Fibroblast of lung (primary cell): ENCODE measurements at regions not wholly inside any gene's neighbourhood (a gene's known extent, or its start where the extent isn't known, plus 50 kb on each side); places are given as distances from the start of the nearest gene placed in this dataset.
A peak's percentile ranks its signal among the peaks of the same experiment; 100 is the strongest.

Source experiments
- DNase-seq, 2 donors: peaks; one replicate each; pipeline versions ENCODE4 v3.0.0 to v3.0.0-alpha.2; 2010; ENCODE audit warnings: low read depth in 2 of 2
- H2AFZ ChIP-seq: 2 replicates; pipeline ENCODE4 v1.5.1; 2012; ENCODE audit warnings: low read length, control low read depth, inconsistent platforms
- H3K27ac ChIP-seq: 2 replicates; pipeline ENCODE4 v1.5.1; 2011; ENCODE audit warnings: low read length, control low read depth; ENCODE audit not compliant: insufficient read depth
- H3K27me3 ChIP-seq: 2 replicates; pipeline ENCODE4 v1.5.1; 2011; ENCODE audit warnings: mild to moderate bottlenecking, low read length; ENCODE audit not compliant: control insufficient read depth, insufficient read depth
- H3K36me3 ChIP-seq: 2 replicates; pipeline ENCODE4 v1.5.1; 2011; ENCODE audit warnings: low read length; ENCODE audit not compliant: control insufficient read depth, insufficient read depth
- H3K4me1 ChIP-seq: 2 replicates; pipeline ENCODE4 v1.5.1; 2011; ENCODE audit warnings: low read length; ENCODE audit not compliant: control insufficient read depth, insufficient read depth; ENCODE audit errors: extremely low read depth
- H3K4me2 ChIP-seq: 2 replicates; pipeline ENCODE4 v1.5.1; 2011; ENCODE audit warnings: low read length, control low read depth; ENCODE audit not compliant: insufficient read depth; ENCODE audit errors: extremely low read depth
- H3K4me3 ChIP-seq, 4 experiments: fragments of 200-600 bp in 1 of 4; sonication (generic) in 1 of 4; replicated peaks in 1 of 4; 2 replicates each; pipeline ENCODE4 v1.5.1; 2011 to 2016; ENCODE audit warnings: low read length in 4 of 4, low read depth in 3 of 4, mild to moderate bottlenecking in 3 of 4, control low read depth in 2 of 4, inconsistent platforms in 1 of 4, mixed read lengths in 1 of 4; ENCODE audit not compliant: insufficient read depth in 1 of 4; ENCODE audit errors: control extremely low read depth in 1 of 4
- H3K79me2 ChIP-seq: 2 replicates; pipeline ENCODE4 v1.5.1; 2012; ENCODE audit warnings: mild to moderate bottlenecking, low read length, inconsistent platforms; ENCODE audit not compliant: control insufficient read depth, insufficient read depth
- H3K9ac ChIP-seq: 2 replicates; pipeline ENCODE4 v1.5.1; 2011; ENCODE audit warnings: mild to moderate bottlenecking, low read length, control low read depth; ENCODE audit not compliant: insufficient read depth
- H3K9me3 ChIP-seq: 2 replicates; pipeline ENCODE4 v1.5.1; 2012; ENCODE audit warnings: low read depth, low read length; ENCODE audit not compliant: control insufficient read depth, insufficient read depth
- H4K20me1 ChIP-seq: 2 replicates; pipeline ENCODE4 v1.5.1; 2011; ENCODE audit warnings: low read length; ENCODE audit not compliant: control insufficient read depth, insufficient read depth; ENCODE audit errors: extremely low read depth
- EZH2 ChIP-seq: IDR thresholded peaks from 2 replicates; pipeline ENCODE4 v1.5.1; 2012; ENCODE audit warnings: low read length, control low read depth, mild to moderate bottlenecking; ENCODE audit errors: missing control alignments
- TF ChIP-seq, protein P1 (sequence below), 2 donors: IDR thresholded peaks in 1 of 2; conservative IDR thresholded peaks in 1 of 2; 1 replicate in 1 of 2; 2 replicates in 1 of 2; pipeline ENCODE4 v1.5.1; 2011 to 2012; ENCODE audit warnings: low read length in 2 of 2, control low read depth in 1 of 2, inconsistent platforms in 1 of 2, low read depth in 1 of 2, mild to moderate bottlenecking in 1 of 2

DNA sequence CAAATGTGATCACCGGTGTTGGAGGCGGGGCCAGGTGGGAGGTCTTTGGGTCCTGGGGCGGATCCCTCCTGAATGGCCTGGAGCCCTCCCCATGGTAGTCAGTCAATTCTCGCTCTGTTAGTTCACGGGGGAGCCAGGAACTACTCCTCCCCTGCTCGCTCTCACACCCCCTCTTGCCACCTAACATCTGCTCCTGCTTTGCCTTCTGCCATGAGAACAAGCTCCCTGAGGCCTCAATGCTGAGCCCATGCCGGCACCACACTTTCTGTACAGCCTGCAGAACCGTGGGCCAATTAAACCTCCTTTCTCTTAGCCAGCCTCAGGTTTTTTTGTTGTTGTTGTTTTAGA is 135.7 kb downstream of the SHANK2 start:
- H3K36me3 ChIP-seq: no peaks in the 10 kb centered on the region

DNA sequence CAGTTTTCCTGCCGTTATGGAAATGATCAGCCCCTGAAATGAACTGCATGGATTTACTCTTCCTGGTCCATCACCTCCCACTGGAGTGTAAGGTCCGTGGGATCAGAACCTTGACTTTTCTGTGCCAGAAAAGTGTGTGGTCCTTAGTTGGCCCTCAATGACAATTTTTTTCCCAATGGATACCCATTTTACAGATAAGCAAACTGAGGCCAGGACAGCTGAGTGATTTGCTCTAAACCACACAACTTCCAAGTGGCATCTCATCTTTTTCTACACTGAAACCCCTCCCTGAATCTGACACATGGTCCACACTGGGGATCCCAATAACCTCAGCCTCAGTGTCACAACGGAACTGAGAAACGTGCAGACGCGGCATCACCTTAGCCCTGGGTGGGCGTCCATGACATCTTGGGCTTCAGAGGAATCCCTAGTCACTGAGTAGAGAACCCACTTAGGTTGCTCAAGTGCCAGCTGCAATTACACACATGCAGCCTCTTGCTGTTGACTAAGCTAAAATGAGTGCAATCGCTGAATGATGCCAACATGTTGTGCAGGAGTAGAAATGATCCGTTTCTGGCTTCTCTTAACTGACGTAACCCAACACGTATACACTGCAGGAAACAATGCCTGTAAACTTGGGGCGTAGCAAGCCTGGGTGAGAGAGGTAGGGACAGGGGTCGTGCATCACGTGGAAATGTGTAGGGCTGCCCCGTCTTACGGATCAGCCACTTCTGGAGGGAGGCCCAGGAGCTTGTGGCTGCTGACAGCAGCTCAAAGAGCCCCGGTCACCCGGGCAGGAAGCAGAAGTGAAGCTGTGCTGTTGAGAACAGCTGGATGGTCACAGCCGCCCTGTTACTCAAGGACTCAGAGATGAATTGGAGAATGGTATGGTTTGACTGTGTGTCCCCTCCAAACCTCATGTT is 136.3 kb downstream of the SHANK2 start:
- Histone ChIP-seq H3K4me1 (no peaks in the 10 kb centered on the region), H3K36me3 (no peaks in the 10 kb centered on the region), H3K79me2 (no peaks in the 10 kb centered on the region), H3K4me3 (no peak overlapping the region), H4K20me1 (no peaks in the 10 kb centered on the region), H3K27me3 (no peaks in the 10 kb centered on the region), H2AFZ (no peak overlapping the region), H3K27ac (no peak overlapping the region), H3K9me3 (no peaks in the 10 kb centered on the region), H3K4me2 (no peak overlapping the region), H3K9ac (no peak overlapping the region)
- DNase-seq: peak in 1 of 2 donors; percentile 43
- TF ChIP-seq, protein P1, sequence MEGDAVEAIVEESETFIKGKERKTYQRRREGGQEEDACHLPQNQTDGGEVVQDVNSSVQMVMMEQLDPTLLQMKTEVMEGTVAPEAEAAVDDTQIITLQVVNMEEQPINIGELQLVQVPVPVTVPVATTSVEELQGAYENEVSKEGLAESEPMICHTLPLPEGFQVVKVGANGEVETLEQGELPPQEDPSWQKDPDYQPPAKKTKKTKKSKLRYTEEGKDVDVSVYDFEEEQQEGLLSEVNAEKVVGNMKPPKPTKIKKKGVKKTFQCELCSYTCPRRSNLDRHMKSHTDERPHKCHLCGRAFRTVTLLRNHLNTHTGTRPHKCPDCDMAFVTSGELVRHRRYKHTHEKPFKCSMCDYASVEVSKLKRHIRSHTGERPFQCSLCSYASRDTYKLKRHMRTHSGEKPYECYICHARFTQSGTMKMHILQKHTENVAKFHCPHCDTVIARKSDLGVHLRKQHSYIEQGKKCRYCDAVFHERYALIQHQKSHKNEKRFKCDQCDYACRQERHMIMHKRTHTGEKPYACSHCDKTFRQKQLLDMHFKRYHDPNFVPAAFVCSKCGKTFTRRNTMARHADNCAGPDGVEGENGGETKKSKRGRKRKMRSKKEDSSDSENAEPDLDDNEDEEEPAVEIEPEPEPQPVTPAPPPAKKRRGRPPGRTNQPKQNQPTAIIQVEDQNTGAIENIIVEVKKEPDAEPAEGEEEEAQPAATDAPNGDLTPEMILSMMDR (conservative IDR thresholded peaks at IDR 0.05 in 1 of 2, IDR thresholded peaks at IDR 0.05 in 1 of 2; ENCODE audit: low read depth in 1 of 2, low read length in 2 of 2): no peak
- TF ChIP-seq EZH2: no peak

More for the DNA sequence above, 135.7 kb downstream of the SHANK2 start:
- H3K4me2 ChIP-seq: no peak overlapping the region
- H3K79me2 ChIP-seq: no peaks in the 10 kb centered on the region
- no peak overlapping the region for H2AFZ ChIP-seq
- H3K9me3 ChIP-seq: no peaks in the 10 kb centered on the region
- H3K27ac ChIP-seq: no peak overlapping the region
- H3K9ac ChIP-seq: no peak overlapping the region
- TF ChIP-seq EZH2: no peak
- no peaks in the 10 kb centered on the region for H3K27me3 ChIP-seq
- H3K4me3 ChIP-seq: no peak overlapping the region
- H3K4me1 ChIP-seq: no peaks in the 10 kb centered on the region
- H4K20me1 ChIP-seq: no peaks in the 10 kb centered on the region
- no peak for DNase-seq

DNA sequence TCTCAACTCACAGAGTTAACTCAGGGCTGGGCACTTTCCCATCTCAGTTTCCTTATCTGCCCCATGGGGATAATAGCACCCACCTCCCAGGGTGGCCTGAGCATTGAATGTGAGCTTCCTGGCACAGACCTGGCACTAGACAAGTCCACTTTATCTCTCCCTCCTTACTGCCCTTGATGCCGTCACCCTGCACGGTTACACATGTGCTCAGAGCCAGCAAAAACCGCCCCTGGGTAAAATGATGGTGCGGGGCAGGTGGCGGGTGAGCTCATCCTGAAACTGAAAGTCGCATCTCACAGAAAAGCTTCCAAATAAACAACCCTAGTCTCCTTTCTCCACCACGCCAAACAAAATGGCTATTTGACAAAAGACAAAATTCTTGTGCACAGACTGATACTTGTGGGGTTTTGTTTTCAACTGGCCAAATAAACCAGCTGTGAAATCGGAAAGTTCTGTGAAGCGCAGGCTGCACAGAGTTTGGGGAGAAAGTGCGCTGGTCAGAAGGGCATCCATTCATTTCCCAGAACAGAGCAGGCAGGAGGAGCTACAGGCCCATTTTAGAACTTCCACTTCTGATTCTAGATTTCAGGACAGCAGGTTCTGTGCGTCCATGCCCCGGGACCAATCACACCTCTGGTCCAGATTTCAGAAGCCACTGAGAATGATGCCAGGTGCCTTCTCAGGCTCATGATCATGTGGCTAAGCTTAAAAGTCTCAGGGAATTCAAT is 138.1 kb downstream of the SHANK2 start:
- H3K4me3 ChIP-seq: no peak overlapping the region
- no peaks in the 10 kb centered on the region for H4K20me1 ChIP-seq
- no peaks in the 10 kb centered on the region for H3K27me3 ChIP-seq
- H3K36me3 ChIP-seq: no peaks in the 10 kb centered on the region
- H3K4me2 ChIP-seq: no peak overlapping the region
- no peak overlapping the region for H2AFZ ChIP-seq
- no peaks in the 10 kb centered on the region for H3K4me1 ChIP-seq
- DNase-seq: no peak
- no peak for TF ChIP-seq EZH2
- TF ChIP-seq, protein P1 (conservative IDR thresholded peaks at IDR 0.05 in 1 of 2, IDR thresholded peaks at IDR 0.05 in 1 of 2; ENCODE audit: low read depth in 1 of 2, low read length in 2 of 2): no peak
- H3K27ac ChIP-seq: no peak overlapping the region
- H3K9me3 ChIP-seq: no peaks in the 10 kb centered on the region
- H3K79me2 ChIP-seq: no peaks in the 10 kb centered on the region
- H3K9ac ChIP-seq: no peak overlapping the region
